ENCODE measurements at regions not wholly inside any gene's neighbourhood (a gene's known extent, or its start where the extent isn't known, plus 50 kb on each side); places are given as distances from the start of the nearest gene placed in this dataset.

DNA sequence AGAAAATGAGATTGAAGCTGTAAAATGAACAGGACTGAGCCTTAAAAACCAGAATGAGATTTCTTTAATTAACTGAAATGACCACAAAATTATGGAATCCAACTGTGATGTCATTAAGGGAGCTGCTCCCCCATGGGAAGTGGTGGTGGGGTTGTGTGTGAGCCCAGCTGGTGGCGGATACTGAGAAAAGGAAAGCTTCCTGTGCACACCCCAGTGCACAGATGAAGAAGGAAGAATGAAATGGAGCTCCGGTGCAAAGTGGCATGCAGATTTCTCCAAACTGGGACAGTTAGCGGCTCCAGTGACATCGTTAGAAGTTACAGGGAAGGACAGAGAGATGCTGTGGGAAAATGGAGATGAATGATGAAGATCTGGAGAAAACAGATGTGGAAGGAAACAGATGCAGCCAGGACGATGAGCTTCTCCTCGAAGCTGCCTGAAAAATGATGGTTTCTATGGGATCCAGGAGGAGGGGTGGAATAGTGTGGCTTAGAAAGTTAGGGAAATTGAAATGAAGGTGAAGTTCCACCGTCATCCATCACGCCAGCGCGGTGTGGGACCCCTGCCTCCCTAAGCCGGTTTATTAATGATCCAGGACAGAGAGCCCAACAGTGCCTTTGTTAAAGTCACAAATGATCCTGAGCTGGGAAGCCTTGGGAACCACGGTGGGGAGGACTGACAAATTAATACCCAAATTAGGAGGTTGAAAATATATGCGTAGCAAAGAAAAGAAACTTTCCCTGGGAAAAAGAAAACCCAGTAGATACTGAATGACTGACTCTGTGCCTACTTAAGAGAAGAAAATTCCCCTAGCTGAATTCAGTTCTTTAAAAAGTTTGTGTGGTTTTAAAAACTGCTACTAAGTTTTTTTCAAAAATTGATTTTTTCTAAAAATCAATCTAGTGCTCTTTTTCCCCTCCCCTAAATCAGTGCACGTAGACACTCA, 77.2 kb downstream of the TSN start:
- ChIA-PET CTCF (ENCODE audit: partially characterized antibody) (interaction anchor here (1.1 to 1.6 kb wide), 3 partner anchors 9 to 56 kb away, joined by 3 to 8 read pairs (median 4); no protein-coding TSS in a partner anchor), POLR2A (ENCODE audit: partially characterized antibody) (no interaction called here)
- H2BK120ac ChIP-seq (replicated peaks; ENCODE audit: low read depth, low read length) = no peak overlapping the region
- H3K79me2 ChIP-seq (ENCODE audit: control insufficient read depth in 1 of 2, insufficient read depth in 2 of 2, low read length in 2 of 2) = no peaks in the 10 kb centered on the region
- H3K23ac ChIP-seq (ENCODE audit: insufficient read length) = no peak overlapping the region
- peaks cover 0 to 6% (median 2%) of the 10 kb centered on the region in 4 experiments; a peak in 2 of 7 replicates for H3K4me1 ChIP-seq (replicated peaks in 1 of 4; ENCODE audit: control insufficient read depth in 3 of 4, insufficient read depth in 4 of 4, low read length in 3 of 4)
- no peak overlapping the region for H3K14ac ChIP-seq (ENCODE audit: insufficient read length)
- no peaks in the 10 kb centered on the region for H3K36me3 ChIP-seq (ENCODE audit: control insufficient read depth in 2 of 4, insufficient read depth in 4 of 4, low read length in 3 of 4)
- no peak overlapping the region; the same call in 1 of the 2 replicates for H2AFZ ChIP-seq (ENCODE audit: low read length)
- H4K8ac ChIP-seq (ENCODE audit: extremely low read depth, insufficient read depth, low read length) = no peak overlapping the region
- FAIRE-seq (no peak), DNase-seq (ENCODE audit: low read depth in 1 of 2, low spot score in 2 of 2) (no peak)
- no peak overlapping the region for H4K5ac ChIP-seq (ENCODE audit: insufficient read length, low read depth, low read length)
- 94% methylated on average over 14 of the region's 14 CpGs; no CpG with 5 or more reads in 1 of the 2 experiments for WGBS, 2 experiments (ENCODE audit: extremely low coverage in 1 of 2, insufficient coverage in 1 of 2, insufficient read length in 1 of 2, insufficient replicate concordance in 2 of 2, low coverage in 1 of 2, low lambda C conversion rate in 2 of 2, missing lambda C conversion rate in 1 of 2)
- H4K91ac ChIP-seq (replicated peaks; ENCODE audit: insufficient read length, low read length) = no peak overlapping the region
- H2BK20ac ChIP-seq (ENCODE audit: low read length) = no peak overlapping the region
- H3K9ac ChIP-seq (replicated peaks in 1 of 4; ENCODE audit: extremely low read depth in 1 of 4, low read depth in 3 of 4, low read length in 3 of 4) = no peak overlapping the region
- no peak overlapping the region for H2AK5ac ChIP-seq (ENCODE audit: low read depth, low read length)
- H3K27ac ChIP-seq (ENCODE audit: low read depth, low read length) = no peak overlapping the region
- no peak overlapping the region for H3K4me3 ChIP-seq (ENCODE audit: extremely low read depth in 1 of 4, insufficient read depth in 2 of 4, low read depth in 3 of 4, low read length in 4 of 4)
- no peak overlapping the region for H2BK12ac ChIP-seq (ENCODE audit: low read depth, low read length)
- no peak overlapping the region for H2BK15ac ChIP-seq (ENCODE audit: low read length)
- H2BK5ac ChIP-seq (ENCODE audit: low read depth, low read length) = no peak overlapping the region
- H4K20me1 ChIP-seq (replicated peaks in 1 of 2; ENCODE audit: control insufficient read depth in 1 of 2, insufficient read depth in 2 of 2, low read length in 2 of 2) = no peaks in the 10 kb centered on the region
- H3K56ac ChIP-seq (replicated peaks; ENCODE audit: insufficient read length, low read depth, low read length) = no peak overlapping the region
- H3K9me3 ChIP-seq (ENCODE audit: insufficient read depth in 2 of 2, low read depth in 1 of 2, low read length in 1 of 2) = peaks cover 4 to 5% of the 10 kb centered on the region in 2 experiments; a peak in 2 of 4 replicates
- H3K4ac ChIP-seq (replicated peaks; ENCODE audit: insufficient read length, low read depth, low read length) = no peak overlapping the region
- H3K4me2 ChIP-seq (ENCODE audit: insufficient read depth in 1 of 2, low read depth in 2 of 2, low read length in 2 of 2) = no peak overlapping the region
- H3K79me1 ChIP-seq (ENCODE audit: low read depth, low read length) = no peaks in the 10 kb centered on the region
- H3K27me3 ChIP-seq (replicated peaks in 1 of 4; ENCODE audit: control insufficient read depth in 3 of 4, extremely low read depth in 1 of 4, insufficient read depth in 3 of 4, low read length in 3 of 4) = peaks cover 0 to 4% (median 0%) of the 10 kb centered on the region in 4 experiments; a peak in 2 of 7 replicates
- H3K23me2 ChIP-seq (ENCODE audit: low read depth, low read length) = no peaks in the 10 kb centered on the region
- no peak overlapping the region for H3K18ac ChIP-seq (ENCODE audit: extremely low read depth, low read length)
- TF ChIP-seq CTBP2 (IDR thresholded peaks at IDR 0.05; ENCODE audit: borderline replicate concordance, insufficient read depth, insufficient read length, low read length) (no peak), RXRA (IDR thresholded peaks at IDR 0.05; ENCODE audit: insufficient read depth, low read depth, low read length) (no peak), SIN3A (conservative IDR thresholded peaks at IDR 0.05 in 1 of 2, IDR thresholded peaks at IDR 0.05 in 1 of 2; ENCODE audit: low read depth in 1 of 2, low read length in 2 of 2) (no peak), POLR2AphosphoS5 (IDR thresholded peaks at IDR 0.05; ENCODE audit: low read depth, low read length) (no peak), SP1 (IDR thresholded peaks at IDR 0.05; ENCODE audit: low read depth, low read length) (no peak), GTF2F1 (IDR thresholded peaks at IDR 0.05; ENCODE audit: borderline replicate concordance, low read depth, low read length) (no peak), JUND (IDR thresholded peaks at IDR 0.05; ENCODE audit: low read length) (no peak)
- TF ChIP-seq, protein P1, sequence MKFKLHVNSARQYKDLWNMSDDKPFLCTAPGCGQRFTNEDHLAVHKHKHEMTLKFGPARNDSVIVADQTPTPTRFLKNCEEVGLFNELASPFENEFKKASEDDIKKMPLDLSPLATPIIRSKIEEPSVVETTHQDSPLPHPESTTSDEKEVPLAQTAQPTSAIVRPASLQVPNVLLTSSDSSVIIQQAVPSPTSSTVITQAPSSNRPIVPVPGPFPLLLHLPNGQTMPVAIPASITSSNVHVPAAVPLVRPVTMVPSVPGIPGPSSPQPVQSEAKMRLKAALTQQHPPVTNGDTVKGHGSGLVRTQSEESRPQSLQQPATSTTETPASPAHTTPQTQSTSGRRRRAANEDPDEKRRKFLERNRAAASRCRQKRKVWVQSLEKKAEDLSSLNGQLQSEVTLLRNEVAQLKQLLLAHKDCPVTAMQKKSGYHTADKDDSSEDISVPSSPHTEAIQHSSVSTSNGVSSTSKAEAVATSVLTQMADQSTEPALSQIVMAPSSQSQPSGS (IDR thresholded peaks at IDR 0.05; ENCODE audit: low read length) = no peak
- TF ChIP-seq, protein P2, sequence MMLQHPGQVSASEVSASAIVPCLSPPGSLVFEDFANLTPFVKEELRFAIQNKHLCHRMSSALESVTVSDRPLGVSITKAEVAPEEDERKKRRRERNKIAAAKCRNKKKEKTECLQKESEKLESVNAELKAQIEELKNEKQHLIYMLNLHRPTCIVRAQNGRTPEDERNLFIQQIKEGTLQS (IDR thresholded peaks at IDR 0.05; ENCODE audit: insufficient read depth, low read depth, low read length) = no peak
